ENCODE measurements at regions not wholly inside any gene's neighbourhood (a gene's known extent, or its start where the extent isn't known, plus 50 kb on each side); places are given as distances from the start of the nearest gene placed in this dataset.

DNA sequence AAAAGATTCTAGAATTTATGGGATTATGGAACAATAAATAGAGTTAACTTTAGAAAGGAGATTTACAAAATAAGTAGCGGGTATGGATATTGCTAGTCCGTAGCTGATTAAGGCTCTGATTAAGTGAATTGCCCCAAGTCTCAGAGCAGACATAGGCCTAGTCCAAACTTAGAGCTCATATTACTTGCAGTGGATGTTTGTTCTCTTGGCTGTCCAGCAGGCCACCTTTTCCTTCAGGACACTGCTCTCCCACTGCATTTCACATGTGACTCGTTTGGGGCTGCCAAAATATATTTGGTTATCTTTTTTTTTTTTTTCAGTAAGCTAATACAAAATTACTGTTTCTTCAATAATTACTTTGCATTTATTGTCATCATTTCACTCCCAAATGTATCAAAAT is 76.6 kb downstream of the ARRDC3 start (continued):
- TF ChIP-seq CBX5 (IDR thresholded peaks at IDR 0.05; ENCODE audit: low read depth, low read length) (no peak), RFX5 (IDR thresholded peaks at IDR 0.05; ENCODE audit: borderline replicate concordance, low read depth, low read length) (no peak)

GRCh38 chr5:91305640-91306039 is 77.5 kb downstream of the ARRDC3 start:
- Histone ChIP-seq H3K79me1 (ENCODE audit: low read depth, low read length) (no peaks in the 10 kb centered on the region), H3K23me2 (ENCODE audit: low read depth, low read length) (no peaks in the 10 kb centered on the region), H3K56ac (replicated peaks; ENCODE audit: insufficient read length, low read depth, low read length) (no peak overlapping the region), H2AK5ac (ENCODE audit: low read depth, low read length) (no peak overlapping the region), H2BK12ac (ENCODE audit: low read depth, low read length) (no peak overlapping the region), H3K18ac (ENCODE audit: extremely low read depth, low read length) (no peak overlapping the region), H3K4me2 (ENCODE audit: insufficient read depth in 1 of 2, low read depth in 2 of 2, low read length in 2 of 2) (no peak overlapping the region), H3K4me3 (ENCODE audit: extremely low read depth in 1 of 4, insufficient read depth in 2 of 4, low read depth in 3 of 4, low read length in 4 of 4) (no peak overlapping the region), H3K36me3 (ENCODE audit: control insufficient read depth in 2 of 4, insufficient read depth in 4 of 4, low read length in 3 of 4) (no peaks in the 10 kb centered on the region), H4K5ac (ENCODE audit: insufficient read length, low read depth, low read length) (no peak overlapping the region), H3K14ac (ENCODE audit: insufficient read length) (no peak overlapping the region), H2BK120ac (replicated peaks; ENCODE audit: low read depth, low read length) (no peak overlapping the region), H3K4ac (replicated peaks; ENCODE audit: insufficient read length, low read depth, low read length) (no peak overlapping the region), H3K9me3 (ENCODE audit: insufficient read depth in 2 of 2, low read depth in 1 of 2, low read length in 1 of 2) (no peaks in the 10 kb centered on the region), H2AFZ (ENCODE audit: low read length) (no peak overlapping the region), H3K79me2 (ENCODE audit: control insufficient read depth in 1 of 2, insufficient read depth in 2 of 2, low read length in 2 of 2) (no peaks in the 10 kb centered on the region), H3K27me3 (replicated peaks in 1 of 4; ENCODE audit: control insufficient read depth in 3 of 4, extremely low read depth in 1 of 4, insufficient read depth in 3 of 4, low read length in 3 of 4) (no peaks in the 10 kb centered on the region), H2BK15ac (ENCODE audit: low read length) (no peak overlapping the region), H2BK5ac (ENCODE audit: low read depth, low read length) (no peak overlapping the region), H3K23ac (ENCODE audit: insufficient read length) (no peak overlapping the region), H4K20me1 (replicated peaks in 1 of 2; ENCODE audit: control insufficient read depth in 1 of 2, insufficient read depth in 2 of 2, low read length in 2 of 2) (no peaks in the 10 kb centered on the region), H2BK20ac (ENCODE audit: low read length) (no peak overlapping the region), H3K4me1 (replicated peaks in 1 of 4; ENCODE audit: control insufficient read depth in 3 of 4, insufficient read depth in 4 of 4, low read length in 3 of 4) (no peaks in the 10 kb centered on the region), H3K9ac (replicated peaks in 1 of 4; ENCODE audit: extremely low read depth in 1 of 4, low read depth in 3 of 4, low read length in 3 of 4) (no peak overlapping the region), H3K27ac (ENCODE audit: low read depth, low read length) (no peak overlapping the region), H4K8ac (ENCODE audit: extremely low read depth, insufficient read depth, low read length) (no peak overlapping the region), H4K91ac (replicated peaks; ENCODE audit: insufficient read length, low read length) (no peak overlapping the region)
- ChIA-PET POLR2A (ENCODE audit: partially characterized antibody) (no interaction called here), CTCF (ENCODE audit: partially characterized antibody) (interaction anchor here (0.6 to 1.6 kb wide), 6 partner anchors 10 to 427 kb away, joined by 3 to 8 read pairs (median 4); no protein-coding TSS in a partner anchor)
- DNase-seq (ENCODE audit: low read depth in 1 of 2, low spot score in 2 of 2): no peak
- no peak for TF ChIP-seq POLR2AphosphoS5 (IDR thresholded peaks at IDR 0.05; ENCODE audit: low read depth, low read length)
- no peak for FAIRE-seq

Measured in H1 (cell line).